CD4-positive, alpha-beta T cell (primary cell): ENCODE measurements at regions not wholly inside any gene's neighbourhood (a gene's known extent, or its start where the extent isn't known, plus 50 kb on each side); places are given as distances from the start of the nearest gene placed in this dataset.

ENCODE experiments used
- ATAC-seq: fragments of 200-7000 bp; cut with Tn5 transposase; one replicate; pipeline ENCODE4 v1.10.0; 2022; ENCODE audit warnings: mild to moderate bottlenecking; ENCODE audit not compliant: poor library complexity
- CTCF ChIA-PET: fragments of 350-600 bp; sonication (Branson Sonifier 250); formaldehyde crosslinking; loops from one replicate; lab custom pipeline; 2021; ENCODE audit warnings: antibody characterized with exemption, inconsistent platforms; lab: Charles Lee
- POLR2A ChIA-PET: fragments of 350-600 bp; sonication (Branson Sonifier 250); formaldehyde crosslinking; loops from one replicate; lab custom pipeline; 2021; ENCODE audit warnings: antibody characterized with exemption, inconsistent platforms; lab: Charles Lee
- DNase-seq, 14 experiments: peaks; one replicate each; pipeline ENCODE4 v3.0.0-alpha.2; 2013 to 2020; ENCODE audit warnings: mixed read lengths in 2 of 14
- H3K27ac ChIP-seq, 2 donors: one replicate each; pipeline versions ENCODE4 v1.5.1 to v1.7.0; 2013; ENCODE audit warnings: low read length in 2 of 2, low read depth in 1 of 2, mild to moderate bottlenecking in 1 of 2
- H3K27me3 ChIP-seq, 2 experiments: 1 replicate in 1 of 2; 2 replicates in 1 of 2; pipeline versions ENCODE4 v1.6.1 to v1.7.0; 2013; ENCODE audit warnings: low read length in 2 of 2, control low read depth in 1 of 2, mild to moderate bottlenecking in 1 of 2, moderate library complexity in 1 of 2; ENCODE audit not compliant: insufficient read depth in 2 of 2, control insufficient read depth in 1 of 2
- H3K36me3 ChIP-seq: one replicate; pipeline ENCODE4 v1.6.1; 2013; ENCODE audit warnings: low read length, control low read depth; ENCODE audit not compliant: insufficient read depth
- H3K4me1 ChIP-seq: one replicate; pipeline ENCODE4 v1.6.1; 2013; ENCODE audit warnings: low read length, control low read depth; ENCODE audit not compliant: insufficient read depth
- H3K4me3 ChIP-seq: one replicate; pipeline ENCODE4 v1.5.1; 2013; ENCODE audit warnings: mild to moderate bottlenecking, low read length, moderate library complexity
- H3K9me3 ChIP-seq, 2 experiments: 1 replicate in 1 of 2; 2 replicates in 1 of 2; pipeline versions ENCODE4 v1.6.1 to v1.7.0; 2013; ENCODE audit warnings: low read length in 2 of 2, mild to moderate bottlenecking in 2 of 2, control low read depth in 1 of 2, moderate library complexity in 1 of 2; ENCODE audit not compliant: control insufficient read depth in 1 of 2, insufficient read depth in 1 of 2
- H3K27ac Mint-ChIP-seq: one replicate; pipeline ENCODE4 v1.8.0; 2020; ENCODE audit warnings: mixed read lengths
- H3K27me3 Mint-ChIP-seq: one replicate; pipeline ENCODE4 v1.8.0; 2021; ENCODE audit warnings: mixed read lengths
- H3K36me3 Mint-ChIP-seq: one replicate; pipeline ENCODE4 v1.8.0; 2021; ENCODE audit warnings: low read depth, mixed read lengths
- H3K4me1 Mint-ChIP-seq: one replicate; pipeline ENCODE4 v1.8.0; 2021; ENCODE audit warnings: low read depth, mixed read lengths
- H3K4me3 Mint-ChIP-seq: one replicate; pipeline ENCODE4 v1.8.0; 2020; ENCODE audit warnings: mild to moderate bottlenecking, mixed read lengths
- H3K9me3 Mint-ChIP-seq: one replicate; pipeline ENCODE4 v1.8.0; 2020; ENCODE audit warnings: mixed read lengths
- CTCF ChIP-seq: fragments of 200-600 bp; IDR thresholded peaks from one replicate; pipeline ENCODE4 v1.8.0; 2022; ENCODE audit warnings: antibody characterized with exemption, mild to moderate bottlenecking
- intact Hi-C, 2 experiments: fragments of 100-400 bp; cut with DNase I in 1 of 2; cut with micrococcal nuclease in 1 of 2; formaldehyde crosslinking; loops; one replicate each; pipeline versions ENCODE4 v1.15.1 to v1.9.0; 2023 to 2025; cut with DNase I, micrococcal nuclease

GRCh38 chr7:13633857-13634256 lies 355.6 kb downstream of the ETV1 start:
- H3K4me3 Mint-ChIP-seq, result no peak overlapping the region
- Histone ChIP-seq H3K27me3 (no peaks in the 10 kb centered on the region), H3K9me3 (no peaks in the 10 kb centered on the region), H3K36me3 (no peaks in the 10 kb centered on the region), H3K4me1 (no peaks in the 10 kb centered on the region), H3K4me3 (no peak overlapping the region), H3K27ac (no peak overlapping the region)
- no peak for TF ChIP-seq CTCF
- H3K27me3 Mint-ChIP-seq, result no peaks in the 10 kb centered on the region
- intact Hi-C loops, result no loop called here
- H3K4me1 Mint-ChIP-seq, result no peaks in the 10 kb centered on the region
- DNase-seq, result no peak
- ChIA-PET POLR2A (no interaction called here), CTCF (no interaction called here)
- peaks cover 5% of the 10 kb centered on the region for H3K9me3 Mint-ChIP-seq
- no peak overlapping the region for H3K27ac Mint-ChIP-seq
- ATAC-seq, result no peak
- H3K36me3 Mint-ChIP-seq, result no peaks in the 10 kb centered on the region

- no peak for TF ChIP-seq CTCF
- no peak overlapping the region for H3K4me3 Mint-ChIP-seq
- intact Hi-C loops, result no loop called here
- no peaks in the 10 kb centered on the region for H3K36me3 Mint-ChIP-seq
- Histone ChIP-seq H3K27ac (no peak overlapping the region), H3K27me3 (no peaks in the 10 kb centered on the region), H3K4me3 (no peak overlapping the region), H3K9me3 (no peaks in the 10 kb centered on the region), H3K4me1 (no peaks in the 10 kb centered on the region), H3K36me3 (no peaks in the 10 kb centered on the region)
- peaks cover 4% of the 10 kb centered on the region for H3K9me3 Mint-ChIP-seq
- no peaks in the 10 kb centered on the region for H3K4me1 Mint-ChIP-seq
- POLR2A ChIA-PET, result no interaction called here
- no peak overlapping the region for H3K27ac Mint-ChIP-seq
- no peak for ATAC-seq
- no peak for DNase-seq
- CTCF ChIA-PET, result no interaction called here
- no peaks in the 10 kb centered on the region for H3K27me3 Mint-ChIP-seq
Measured at GRCh38 chr7:13639396-13639795, 350.1 kb downstream of the ETV1 start.

GRCh38 chr7:13641714-13642113 lies 347.8 kb downstream of the ETV1 start:
- no peaks in the 10 kb centered on the region for H3K36me3 ChIP-seq
- DNase-seq, result no peak
- H3K27me3 ChIP-seq, result no peaks in the 10 kb centered on the region
- intact Hi-C loops, result no loop called here
- H3K9me3 ChIP-seq, result no peaks in the 10 kb centered on the region
- TF ChIP-seq CTCF, result no peak
- Mint-ChIP-seq H3K4me3 (no peak overlapping the region), H3K27me3 (no peaks in the 10 kb centered on the region), H3K9me3 (peaks cover 2% of the 10 kb centered on the region), H3K27ac (no peak overlapping the region), H3K4me1 (no peaks in the 10 kb centered on the region), H3K36me3 (no peaks in the 10 kb centered on the region)
- no peak for ATAC-seq
- H3K4me3 ChIP-seq, result no peak overlapping the region
- ChIA-PET POLR2A (no interaction called here), CTCF (no interaction called here)
- no peak overlapping the region for H3K27ac ChIP-seq
- H3K4me1 ChIP-seq, result no peaks in the 10 kb centered on the region
